ENCODE measurements at regions not wholly inside any gene's neighbourhood (a gene's known extent, or its start where the extent isn't known, plus 50 kb on each side); places are given as distances from the start of the nearest gene placed in this dataset.

DNA sequence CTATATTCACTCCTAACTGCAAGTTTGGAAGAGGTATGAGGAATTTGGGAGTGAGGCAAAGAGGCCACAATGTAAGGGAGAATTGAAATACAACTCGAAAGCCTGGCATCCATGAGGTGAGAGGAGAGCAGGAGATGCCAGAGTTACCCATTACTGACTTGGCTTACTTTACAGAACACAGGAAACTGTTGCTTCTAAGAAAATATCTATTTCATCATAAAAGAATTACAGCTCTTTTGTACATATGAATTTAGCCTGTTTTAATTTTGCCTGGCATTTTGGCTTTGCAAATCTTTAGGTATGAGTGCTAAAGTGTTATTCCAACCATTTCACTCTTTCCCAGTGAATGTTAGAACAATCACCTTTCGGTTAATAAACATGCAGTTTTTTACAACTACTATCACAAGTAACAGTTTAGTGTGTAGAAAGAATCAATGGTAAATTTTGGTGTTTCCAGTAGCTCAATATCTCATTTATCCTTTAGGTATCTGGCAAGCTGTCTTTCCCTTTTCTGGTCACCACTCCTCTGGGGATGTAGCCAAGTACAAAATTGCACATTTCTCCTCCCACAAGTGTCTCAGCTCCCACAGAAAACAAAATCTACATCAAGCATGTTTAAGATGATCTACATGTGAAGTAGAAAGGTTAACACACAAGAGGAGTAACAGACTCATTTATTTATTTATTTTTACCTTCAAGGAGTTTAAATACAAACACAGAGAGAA lies 196.6 kb upstream of the DCN start:
- TF ChIP-seq, protein P1, sequence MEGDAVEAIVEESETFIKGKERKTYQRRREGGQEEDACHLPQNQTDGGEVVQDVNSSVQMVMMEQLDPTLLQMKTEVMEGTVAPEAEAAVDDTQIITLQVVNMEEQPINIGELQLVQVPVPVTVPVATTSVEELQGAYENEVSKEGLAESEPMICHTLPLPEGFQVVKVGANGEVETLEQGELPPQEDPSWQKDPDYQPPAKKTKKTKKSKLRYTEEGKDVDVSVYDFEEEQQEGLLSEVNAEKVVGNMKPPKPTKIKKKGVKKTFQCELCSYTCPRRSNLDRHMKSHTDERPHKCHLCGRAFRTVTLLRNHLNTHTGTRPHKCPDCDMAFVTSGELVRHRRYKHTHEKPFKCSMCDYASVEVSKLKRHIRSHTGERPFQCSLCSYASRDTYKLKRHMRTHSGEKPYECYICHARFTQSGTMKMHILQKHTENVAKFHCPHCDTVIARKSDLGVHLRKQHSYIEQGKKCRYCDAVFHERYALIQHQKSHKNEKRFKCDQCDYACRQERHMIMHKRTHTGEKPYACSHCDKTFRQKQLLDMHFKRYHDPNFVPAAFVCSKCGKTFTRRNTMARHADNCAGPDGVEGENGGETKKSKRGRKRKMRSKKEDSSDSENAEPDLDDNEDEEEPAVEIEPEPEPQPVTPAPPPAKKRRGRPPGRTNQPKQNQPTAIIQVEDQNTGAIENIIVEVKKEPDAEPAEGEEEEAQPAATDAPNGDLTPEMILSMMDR (conservative IDR thresholded peaks at IDR 0.05) = no peak
- no peak for TF ChIP-seq ZFX (IDR thresholded peaks at IDR 0.05)
